ENCODE measurements at regions not wholly inside any gene's neighbourhood (a gene's known extent, or its start where the extent isn't known, plus 50 kb on each side); places are given as distances from the start of the nearest gene placed in this dataset.

DNA sequence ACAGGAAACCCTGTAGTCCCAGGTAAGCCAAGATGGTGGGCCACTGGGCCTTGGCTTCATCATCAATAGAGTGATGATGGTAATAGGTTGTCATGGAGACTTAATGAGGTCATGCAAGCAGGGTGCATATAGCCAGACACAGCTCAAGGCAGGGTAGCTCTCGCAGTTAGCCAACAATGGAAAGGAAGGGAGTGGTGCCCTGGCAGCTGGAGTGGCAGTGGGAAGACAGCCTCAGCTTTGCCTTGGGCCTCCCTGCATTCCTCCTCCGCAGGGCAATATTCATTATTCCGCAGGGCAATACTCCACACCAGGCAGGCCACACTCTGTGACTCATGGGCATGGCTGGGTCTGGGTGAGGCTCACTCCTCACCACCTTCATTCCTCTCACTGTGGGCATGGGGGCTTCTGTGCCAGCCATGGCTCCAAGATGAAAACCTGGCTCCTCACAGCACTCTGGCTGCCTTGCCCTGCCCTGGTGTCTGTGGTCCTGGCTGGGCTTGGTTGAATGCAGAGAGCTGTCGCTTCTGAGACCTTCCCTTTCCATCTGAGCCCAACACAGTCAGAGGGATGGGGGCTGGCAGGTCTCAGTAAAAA, 163.1 kb upstream of the PMEPA1 start:
- TF ChIP-seq TAF1 (IDR thresholded peaks at IDR 0.05; ENCODE audit: borderline replicate concordance, insufficient read depth, low read length): no peak
- TF ChIP-seq FOXP2 (optimal IDR thresholded peaks at IDR 0.05; ENCODE audit: borderline replicate concordance, extremely low read depth, extremely low read length, insufficient read depth): no peak
- TF ChIP-seq, protein P1, sequence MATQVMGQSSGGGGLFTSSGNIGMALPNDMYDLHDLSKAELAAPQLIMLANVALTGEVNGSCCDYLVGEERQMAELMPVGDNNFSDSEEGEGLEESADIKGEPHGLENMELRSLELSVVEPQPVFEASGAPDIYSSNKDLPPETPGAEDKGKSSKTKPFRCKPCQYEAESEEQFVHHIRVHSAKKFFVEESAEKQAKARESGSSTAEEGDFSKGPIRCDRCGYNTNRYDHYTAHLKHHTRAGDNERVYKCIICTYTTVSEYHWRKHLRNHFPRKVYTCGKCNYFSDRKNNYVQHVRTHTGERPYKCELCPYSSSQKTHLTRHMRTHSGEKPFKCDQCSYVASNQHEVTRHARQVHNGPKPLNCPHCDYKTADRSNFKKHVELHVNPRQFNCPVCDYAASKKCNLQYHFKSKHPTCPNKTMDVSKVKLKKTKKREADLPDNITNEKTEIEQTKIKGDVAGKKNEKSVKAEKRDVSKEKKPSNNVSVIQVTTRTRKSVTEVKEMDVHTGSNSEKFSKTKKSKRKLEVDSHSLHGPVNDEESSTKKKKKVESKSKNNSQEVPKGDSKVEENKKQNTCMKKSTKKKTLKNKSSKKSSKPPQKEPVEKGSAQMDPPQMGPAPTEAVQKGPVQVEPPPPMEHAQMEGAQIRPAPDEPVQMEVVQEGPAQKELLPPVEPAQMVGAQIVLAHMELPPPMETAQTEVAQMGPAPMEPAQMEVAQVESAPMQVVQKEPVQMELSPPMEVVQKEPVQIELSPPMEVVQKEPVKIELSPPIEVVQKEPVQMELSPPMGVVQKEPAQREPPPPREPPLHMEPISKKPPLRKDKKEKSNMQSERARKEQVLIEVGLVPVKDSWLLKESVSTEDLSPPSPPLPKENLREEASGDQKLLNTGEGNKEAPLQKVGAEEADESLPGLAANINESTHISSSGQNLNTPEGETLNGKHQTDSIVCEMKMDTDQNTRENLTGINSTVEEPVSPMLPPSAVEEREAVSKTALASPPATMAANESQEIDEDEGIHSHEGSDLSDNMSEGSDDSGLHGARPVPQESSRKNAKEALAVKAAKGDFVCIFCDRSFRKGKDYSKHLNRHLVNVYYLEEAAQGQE (IDR thresholded peaks at IDR 0.05; ENCODE audit: insufficient read depth in 1 of 2, low read depth in 2 of 2, low read length in 2 of 2): no peak
- no peak for TF ChIP-seq SIN3A (IDR thresholded peaks at IDR 0.05; ENCODE audit: borderline replicate concordance, insufficient read depth, low read length)
- no peak for TF ChIP-seq POLR2AphosphoS5 (IDR thresholded peaks at IDR 0.05; ENCODE audit: low read depth, low read length)

DNA sequence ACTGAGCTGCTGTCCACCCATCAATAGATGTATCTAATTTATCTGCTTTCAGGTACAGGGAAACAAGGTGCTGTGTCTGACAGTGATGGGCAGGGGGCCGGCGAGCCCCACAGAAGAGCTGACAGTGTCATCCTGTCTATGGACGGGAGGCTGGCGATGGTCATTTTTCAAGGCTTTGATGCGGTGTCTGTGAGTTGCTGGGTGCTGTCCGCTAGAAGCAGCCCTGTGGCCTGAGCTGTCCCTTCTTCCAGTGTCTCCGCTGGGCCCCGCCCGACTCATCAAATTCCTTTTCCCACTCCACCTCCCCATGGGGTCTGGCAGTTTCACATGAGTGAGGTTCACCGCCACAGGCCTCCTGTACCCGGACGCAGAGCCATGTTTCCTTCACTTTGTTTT, 161.4 kb upstream of the PMEPA1 start:
- no peak for TF ChIP-seq FOXP2 (optimal IDR thresholded peaks at IDR 0.05; ENCODE audit: borderline replicate concordance, extremely low read depth, extremely low read length, insufficient read depth)
- TF ChIP-seq, protein P1 (IDR thresholded peaks at IDR 0.05; ENCODE audit: insufficient read depth in 1 of 2, low read depth in 2 of 2, low read length in 2 of 2): no peak
- no peak for TF ChIP-seq POLR2AphosphoS5 (IDR thresholded peaks at IDR 0.05; ENCODE audit: low read depth, low read length)
- TF ChIP-seq TAF1 (IDR thresholded peaks at IDR 0.05; ENCODE audit: borderline replicate concordance, insufficient read depth, low read length): no peak
- no peak for TF ChIP-seq SIN3A (IDR thresholded peaks at IDR 0.05; ENCODE audit: borderline replicate concordance, insufficient read depth, low read length)

GRCh38 chr20:57870597-57871236, 160.9 kb upstream of the PMEPA1 start:
- no peak for TF ChIP-seq POLR2AphosphoS5 (IDR thresholded peaks at IDR 0.05; ENCODE audit: low read depth, low read length)
- TF ChIP-seq, protein P1 (IDR thresholded peaks at IDR 0.05; ENCODE audit: insufficient read depth in 1 of 2, low read depth in 2 of 2, low read length in 2 of 2): no peak
- no peak for TF ChIP-seq TAF1 (IDR thresholded peaks at IDR 0.05; ENCODE audit: borderline replicate concordance, insufficient read depth, low read length)
- no peak for TF ChIP-seq FOXP2 (optimal IDR thresholded peaks at IDR 0.05; ENCODE audit: borderline replicate concordance, extremely low read depth, extremely low read length, insufficient read depth)
- no peak for TF ChIP-seq SIN3A (IDR thresholded peaks at IDR 0.05; ENCODE audit: borderline replicate concordance, insufficient read depth, low read length)

- TF ChIP-seq POLR2AphosphoS5 (IDR thresholded peaks at IDR 0.05; ENCODE audit: low read depth, low read length) (no peak), FOXP2 (optimal IDR thresholded peaks at IDR 0.05; ENCODE audit: borderline replicate concordance, extremely low read depth, extremely low read length, insufficient read depth) (no peak), TAF1 (IDR thresholded peaks at IDR 0.05; ENCODE audit: borderline replicate concordance, insufficient read depth, low read length) (no peak), SIN3A (IDR thresholded peaks at IDR 0.05; ENCODE audit: borderline replicate concordance, insufficient read depth, low read length) (no peak)
- TF ChIP-seq, protein P1 (IDR thresholded peaks at IDR 0.05; ENCODE audit: insufficient read depth in 1 of 2, low read depth in 2 of 2, low read length in 2 of 2): no peak
These were observed 160.1 kb upstream of the PMEPA1 start for GRCh38 chr20:57869951-57870315.
